ENCODE measurements at regions not wholly inside any gene's neighbourhood (a gene's known extent, or its start where the extent isn't known, plus 50 kb on each side); places are given as distances from the start of the nearest gene placed in this dataset.
"Not testable (repeated sequence)": the region's sequence is repeated elsewhere in the genome, so short reads cannot be mapped to it uniquely, and the experiment has no call there.

- H3K9me3 ChIP-seq (replicated peaks); H3K27me3 ChIP-seq; H3K4me3 ChIP-seq; H3K27ac ChIP-seq; H3K36me3 ChIP-seq; DNase-seq: not testable (repeated sequence)
- peaks cover 38% of the 10 kb centered on the region for H3K4me1 ChIP-seq
Measured at GRCh38 chr20:47848534-47848933, 63.3 kb upstream of the SULF2 start.

GRCh38 chr20:47847884-47848485 is 62.7 kb upstream of the SULF2 start:
- no peaks in the 10 kb centered on the region for H3K36me3 ChIP-seq
- H3K9me3 ChIP-seq (replicated peaks): no peaks in the 10 kb centered on the region
- no peak overlapping the region for H3K4me3 ChIP-seq
- H3K27me3 ChIP-seq: no peaks in the 10 kb centered on the region
- peaks cover 44% of the 10 kb centered on the region for H3K4me1 ChIP-seq
- peak overlapping the region; percentile 59 for H3K27ac ChIP-seq
- DNase-seq: peak; percentile 72 to 82

DNA sequence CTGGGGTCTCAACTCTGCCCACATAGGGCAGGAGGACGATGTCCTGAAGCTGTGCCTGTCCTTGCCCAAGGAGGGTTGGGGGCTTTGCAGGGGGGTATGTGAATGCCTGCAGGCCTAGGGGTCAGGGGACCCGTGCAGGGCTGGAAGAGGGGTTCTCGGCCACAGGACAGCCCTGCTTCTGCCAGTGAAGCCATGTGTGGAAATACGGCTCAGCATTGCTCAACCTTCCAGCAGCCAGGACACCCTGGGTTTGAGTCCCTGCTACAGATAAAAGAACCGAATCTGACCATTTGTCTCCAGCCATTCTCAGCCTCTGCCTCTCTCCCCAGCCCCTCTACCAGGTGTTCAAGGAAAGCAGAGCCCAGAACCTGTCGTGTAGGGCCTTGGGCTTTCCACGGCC is 61.9 kb upstream of the SULF2 start:
- H3K27me3 ChIP-seq; H3K9me3 ChIP-seq (replicated peaks); H3K4me3 ChIP-seq; H3K36me3 ChIP-seq: not testable (repeated sequence)
- Histone ChIP-seq H3K27ac (peak overlapping the region; percentile 59), H3K4me1 (peaks cover 51% of the 10 kb centered on the region)
- peak; percentile 29 to 54 for DNase-seq

DNA sequence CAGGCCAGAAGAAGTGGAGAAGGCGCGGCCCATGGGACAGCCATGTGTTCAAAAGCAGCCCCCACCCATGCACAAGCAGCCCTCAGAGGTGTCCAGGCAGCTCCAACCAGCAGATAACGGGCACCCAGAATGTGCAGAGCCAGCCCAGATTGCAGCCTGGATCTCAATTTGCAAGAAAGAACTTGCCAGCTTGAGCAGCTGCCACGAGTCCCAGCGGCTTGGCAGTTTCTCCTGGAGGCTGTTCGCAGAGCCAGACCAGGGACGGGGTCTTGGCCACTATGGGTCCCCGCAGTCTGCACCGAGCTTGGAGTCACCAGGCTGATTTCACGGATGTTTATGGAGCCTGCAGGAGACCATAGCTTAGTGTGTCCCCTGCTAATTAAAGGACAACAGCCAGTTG is 61.4 kb upstream of the SULF2 start:
- DNase-seq: peak; percentile 91 to 95
- H3K4me1 ChIP-seq: peaks cover 55% of the 10 kb centered on the region
- H3K27me3 ChIP-seq; H3K9me3 ChIP-seq (replicated peaks); H3K36me3 ChIP-seq; H3K4me3 ChIP-seq: not testable (repeated sequence)
- H3K27ac ChIP-seq: peak overlapping the region; percentile 59

GRCh38 chr20:47845382-47845977 is 60.2 kb upstream of the SULF2 start:
- not testable (repeated sequence) for H3K27me3 ChIP-seq; H3K36me3 ChIP-seq; H3K9me3 ChIP-seq (replicated peaks); H3K4me3 ChIP-seq
- Histone ChIP-seq H3K4me1 (peaks cover 55% of the 10 kb centered on the region), H3K27ac (peak overlapping the region; percentile 59)
- peak in 1 of 2 experiments; percentile 29 for DNase-seq

- H3K4me3 ChIP-seq; H3K27ac ChIP-seq; DNase-seq; H3K9me3 ChIP-seq (replicated peaks); H3K27me3 ChIP-seq; H3K36me3 ChIP-seq: not testable (repeated sequence)
- peaks cover 55% of the 10 kb centered on the region for H3K4me1 ChIP-seq
Measured at GRCh38 chr20:47844568-47844906, 59.3 kb upstream of the SULF2 start.

DNA sequence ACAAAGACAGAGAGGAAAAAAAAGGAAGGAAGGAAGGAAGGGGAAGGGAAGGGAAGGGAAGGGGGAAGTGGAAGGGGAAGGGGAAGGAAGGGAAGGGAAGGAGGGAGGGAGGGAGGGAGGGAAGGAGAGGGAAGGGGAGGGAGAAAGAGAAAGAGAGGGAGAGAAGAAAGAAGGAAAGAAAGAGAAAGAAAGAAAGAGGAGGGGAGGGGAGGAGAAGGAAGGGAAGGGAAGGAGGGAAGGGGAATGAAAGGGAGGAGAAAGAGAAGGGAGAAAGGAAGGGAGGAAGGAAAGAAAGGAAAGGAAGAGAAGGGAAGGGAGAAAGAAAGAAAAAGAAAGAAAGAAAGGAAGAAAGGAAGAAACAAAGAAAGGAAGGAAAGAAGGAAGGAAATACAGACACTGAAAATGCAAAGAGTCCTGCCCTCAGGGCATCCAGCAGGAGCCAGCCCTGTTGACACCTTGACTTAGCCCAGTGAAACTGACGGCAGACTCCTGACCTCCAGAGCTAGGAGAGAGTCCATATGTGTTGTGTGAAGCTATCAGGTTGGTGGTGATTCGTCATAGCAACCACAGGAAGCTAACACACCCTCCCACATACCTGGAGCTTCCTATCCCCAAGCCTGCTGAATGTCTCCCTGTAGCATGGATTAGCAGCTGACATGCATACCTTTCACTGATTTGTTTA is 58.7 kb upstream of the SULF2 start:
- peaks cover 55% of the 10 kb centered on the region for H3K4me1 ChIP-seq
- H3K36me3 ChIP-seq: no peaks in the 10 kb centered on the region
- peak in 1 of 2 experiments; percentile 57 for DNase-seq
- no peak overlapping the region for H3K27ac ChIP-seq
- H3K9me3 ChIP-seq (replicated peaks): no peaks in the 10 kb centered on the region
- no peak overlapping the region for H3K4me3 ChIP-seq
- no peaks in the 10 kb centered on the region for H3K27me3 ChIP-seq

- not testable (repeated sequence) for H3K9me3 ChIP-seq (replicated peaks); H3K4me3 ChIP-seq; H3K27me3 ChIP-seq; H3K36me3 ChIP-seq
- Histone ChIP-seq H3K4me1 (peaks cover 51% of the 10 kb centered on the region), H3K27ac (peak overlapping the region; percentile 51)
- DNase-seq: peak; percentile 92 to 96
Measured at GRCh38 chr20:47842950-47843349, 57.7 kb upstream of the SULF2 start.

DNA sequence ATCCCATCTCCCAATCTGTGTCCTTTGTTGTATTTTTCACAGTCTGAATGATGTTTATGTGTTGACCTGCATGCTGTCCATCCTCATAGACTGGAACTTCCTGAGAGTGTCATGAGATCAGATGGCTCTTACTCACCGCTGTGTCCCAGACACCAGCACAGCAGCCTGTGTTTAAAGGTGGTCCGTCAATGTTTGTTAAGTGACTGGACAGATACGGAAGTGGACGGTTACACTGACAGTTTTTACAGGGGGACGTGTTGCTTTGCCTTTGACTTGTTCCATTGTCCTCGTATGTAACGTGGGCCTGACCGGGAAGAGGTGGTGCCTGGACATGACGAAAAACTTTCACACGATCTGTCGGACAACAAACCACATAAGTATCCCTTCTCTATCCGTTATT is 56.7 kb upstream of the SULF2 start:
- H3K27ac ChIP-seq; DNase-seq; H3K4me3 ChIP-seq; H3K36me3 ChIP-seq; H3K27me3 ChIP-seq; H3K9me3 ChIP-seq (replicated peaks): not testable (repeated sequence)
- peaks cover 41% of the 10 kb centered on the region for H3K4me1 ChIP-seq

DNA sequence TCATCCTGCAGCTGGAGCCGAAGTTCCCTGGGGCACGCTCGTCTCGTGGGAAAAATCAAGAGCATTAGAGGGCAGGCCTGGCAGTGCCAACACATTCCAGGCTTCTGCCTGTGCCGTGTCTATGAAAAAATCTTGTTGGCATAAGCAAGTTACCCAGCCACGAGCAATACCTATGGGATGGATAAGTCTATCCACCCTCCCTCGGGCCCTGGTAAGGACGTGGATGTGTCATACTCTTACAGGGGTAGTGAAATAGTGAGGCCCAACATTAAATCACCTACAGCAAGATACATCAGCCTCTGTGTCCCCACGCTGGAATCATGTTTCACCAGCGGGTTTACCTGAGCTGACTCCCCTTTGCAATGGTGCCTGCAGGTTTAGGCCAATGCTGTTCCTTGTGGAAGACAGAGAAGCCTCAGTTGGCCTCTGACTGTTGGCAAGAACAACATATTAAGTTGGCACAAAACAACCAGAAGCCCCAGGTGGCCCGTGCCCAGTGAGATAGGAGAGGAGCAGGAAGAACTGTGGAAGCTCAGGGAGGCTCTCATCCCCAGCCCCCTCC is 51.1 kb upstream of the SULF2 start:
- H3K27ac ChIP-seq; H3K27me3 ChIP-seq; DNase-seq; H3K4me1 ChIP-seq; H3K36me3 ChIP-seq; H3K9me3 ChIP-seq (replicated peaks); H3K4me3 ChIP-seq: not testable (repeated sequence)

Measured in SJCRH30 (cell line).